ENCODE measurements at regions not wholly inside any gene's neighbourhood (a gene's known extent, or its start where the extent isn't known, plus 50 kb on each side); places are given as distances from the start of the nearest gene placed in this dataset.

GRCh38 chr10:4635883-4636282 lies 190.1 kb upstream of the AKR1E2 start:
- Mint-ChIP-seq H3K4me3 (ENCODE audit: unreplicated experiment) (no peak overlapping the region), H3K27ac (ENCODE audit: unreplicated experiment) (no peak overlapping the region), H3K4me1 (ENCODE audit: unreplicated experiment) (no peaks in the 10 kb centered on the region), H3K9me3 (ENCODE audit: unreplicated experiment) (no peaks in the 10 kb centered on the region), H3K27me3 (ENCODE audit: unreplicated experiment) (no peaks in the 10 kb centered on the region), H3K36me3 (ENCODE audit: unreplicated experiment) (no peaks in the 10 kb centered on the region)
- TF ChIP-seq CTCF (IDR thresholded peaks at IDR 0.05) = no peak
- no peak for DNase-seq (ENCODE audit: extremely low spot score, unreplicated experiment)

- H3K27ac Mint-ChIP-seq (ENCODE audit: unreplicated experiment) = no peak overlapping the region
- H3K4me3 Mint-ChIP-seq (ENCODE audit: unreplicated experiment) = no peak overlapping the region
- no peaks in the 10 kb centered on the region for H3K4me1 Mint-ChIP-seq (ENCODE audit: unreplicated experiment)
- DNase-seq (ENCODE audit: extremely low spot score, unreplicated experiment) = no peak
- H3K36me3 Mint-ChIP-seq (ENCODE audit: unreplicated experiment) = no peaks in the 10 kb centered on the region
- no peak for TF ChIP-seq CTCF (IDR thresholded peaks at IDR 0.05)
- no peaks in the 10 kb centered on the region for H3K9me3 Mint-ChIP-seq (ENCODE audit: unreplicated experiment)
- H3K27me3 Mint-ChIP-seq (ENCODE audit: unreplicated experiment) = no peaks in the 10 kb centered on the region
These were observed 190.6 kb upstream of the AKR1E2 start for GRCh38 chr10:4635388-4635787.

GRCh38 chr10:4633776-4634175 lies 192.2 kb upstream of the AKR1E2 start:
- H3K36me3 Mint-ChIP-seq (ENCODE audit: unreplicated experiment) = no peaks in the 10 kb centered on the region
- H3K9me3 Mint-ChIP-seq (ENCODE audit: unreplicated experiment) = no peaks in the 10 kb centered on the region
- no peaks in the 10 kb centered on the region for H3K4me1 Mint-ChIP-seq (ENCODE audit: unreplicated experiment)
- H3K27ac Mint-ChIP-seq (ENCODE audit: unreplicated experiment) = no peak overlapping the region
- no peak for TF ChIP-seq CTCF (IDR thresholded peaks at IDR 0.05)
- H3K27me3 Mint-ChIP-seq (ENCODE audit: unreplicated experiment) = no peaks in the 10 kb centered on the region
- DNase-seq (ENCODE audit: extremely low spot score, unreplicated experiment) = no peak
- no peak overlapping the region for H3K4me3 Mint-ChIP-seq (ENCODE audit: unreplicated experiment)

- Mint-ChIP-seq H3K4me1 (ENCODE audit: unreplicated experiment) (no peaks in the 10 kb centered on the region), H3K36me3 (ENCODE audit: unreplicated experiment) (no peaks in the 10 kb centered on the region), H3K27me3 (ENCODE audit: unreplicated experiment) (no peaks in the 10 kb centered on the region), H3K4me3 (ENCODE audit: unreplicated experiment) (no peak overlapping the region), H3K9me3 (ENCODE audit: unreplicated experiment) (no peaks in the 10 kb centered on the region), H3K27ac (ENCODE audit: unreplicated experiment) (no peak overlapping the region)
- no peak for TF ChIP-seq CTCF (IDR thresholded peaks at IDR 0.05)
- DNase-seq (ENCODE audit: extremely low spot score, unreplicated experiment) = no peak
These were observed 192.8 kb upstream of the AKR1E2 start for GRCh38 chr10:4633186-4633585.

GRCh38 chr10:4632757-4633156 lies 193.2 kb upstream of the AKR1E2 start:
- Mint-ChIP-seq H3K4me1 (ENCODE audit: unreplicated experiment) (no peaks in the 10 kb centered on the region), H3K27ac (ENCODE audit: unreplicated experiment) (no peak overlapping the region), H3K9me3 (ENCODE audit: unreplicated experiment) (peaks cover 1% of the 10 kb centered on the region), H3K36me3 (ENCODE audit: unreplicated experiment) (no peaks in the 10 kb centered on the region), H3K27me3 (ENCODE audit: unreplicated experiment) (no peaks in the 10 kb centered on the region), H3K4me3 (ENCODE audit: unreplicated experiment) (no peak overlapping the region)
- no peak for DNase-seq (ENCODE audit: extremely low spot score, unreplicated experiment)
- no peak for TF ChIP-seq CTCF (IDR thresholded peaks at IDR 0.05)

Data from osteocyte (in vitro differentiated cells).